ENCODE measurements at regions not wholly inside any gene's neighbourhood (a gene's known extent, or its start where the extent isn't known, plus 50 kb on each side); places are given as distances from the start of the nearest gene placed in this dataset.

GRCh38 chr11:81380395-81380794, 1353.3 kb downstream of the FAM181B start:
- no peak for DNase-seq (ENCODE audit: low spot score)
- no peaks in the 10 kb centered on the region for H3K4me1 ChIP-seq (ENCODE audit: control insufficient read depth in 4 of 4, insufficient read depth in 4 of 4, low read length in 3 of 4)

GRCh38 chr11:81377418-81377817, 1356.2 kb downstream of the FAM181B start:
- no peak for TF ChIP-seq HNF4A (conservative IDR thresholded peaks at IDR 0.05)
- no peak for TF ChIP-seq FOXA1 (IDR thresholded peaks at IDR 0.05)
- no peaks in the 10 kb centered on the region for H3K4me1 ChIP-seq (ENCODE audit: control insufficient read depth in 4 of 4, insufficient read depth in 4 of 4, low read length in 3 of 4)
- no peaks in the 10 kb centered on the region for H3K36me3 ChIP-seq (ENCODE audit: control insufficient read depth in 4 of 4, insufficient read depth in 3 of 4, low read depth in 1 of 4, low read length in 3 of 4)
- H3K4me3 ChIP-seq (ENCODE audit: low read depth in 1 of 3, low read length in 3 of 3): no peak overlapping the region
- no peak overlapping the region for H3K27ac ChIP-seq (ENCODE audit: low read depth in 1 of 2, low read length in 2 of 2)
- DNase-seq (ENCODE audit: low spot score): no peak
- H3K9ac ChIP-seq (ENCODE audit: low read depth in 1 of 2, low read length in 2 of 2): no peak overlapping the region
- no peaks in the 10 kb centered on the region for H3K9me3 ChIP-seq (ENCODE audit: control insufficient read depth in 4 of 4, low read length in 3 of 4)
- WGBS: 61% methylated on average over 2 of the region's 2 CpGs
- H3K27me3 ChIP-seq (ENCODE audit: control insufficient read depth in 4 of 4, insufficient read depth in 4 of 4, low read length in 3 of 4): no peaks in the 10 kb centered on the region

More at GRCh38 chr11:81380395-81380794, 1353.3 kb downstream of the FAM181B start:
- H3K27ac ChIP-seq (ENCODE audit: low read depth in 1 of 2, low read length in 2 of 2): no peak overlapping the region
- H3K36me3 ChIP-seq (ENCODE audit: control insufficient read depth in 4 of 4, insufficient read depth in 3 of 4, low read depth in 1 of 4, low read length in 3 of 4): no peaks in the 10 kb centered on the region
- WGBS: 60% methylated on average over 1 of the region's 1 CpG
- H3K9me3 ChIP-seq (ENCODE audit: control insufficient read depth in 4 of 4, low read length in 3 of 4): no peaks in the 10 kb centered on the region
- H3K27me3 ChIP-seq (ENCODE audit: control insufficient read depth in 4 of 4, insufficient read depth in 4 of 4, low read length in 3 of 4): no peaks in the 10 kb centered on the region
- TF ChIP-seq TAF1 (conservative IDR thresholded peaks at IDR 0.05) (no peak), HNF4G (IDR thresholded peaks at IDR 0.05) (no peak), JUND (IDR thresholded peaks at IDR 0.05) (no peak), CTCF (IDR thresholded peaks at IDR 0.05; ENCODE audit: low read depth, low read length, missing input control) (no peak), EGR1 (IDR thresholded peaks at IDR 0.05; ENCODE audit: low read depth in 2 of 2) (no peak), RXRA (IDR thresholded peaks at IDR 0.05) (no peak)
- no peak overlapping the region for H3K9ac ChIP-seq (ENCODE audit: low read depth in 1 of 2, low read length in 2 of 2)
- H3K4me3 ChIP-seq (ENCODE audit: low read depth in 1 of 3, low read length in 3 of 3): no peak overlapping the region

- H3K9ac ChIP-seq (ENCODE audit: low read depth in 1 of 2, low read length in 2 of 2): no peak overlapping the region
- H3K27ac ChIP-seq (ENCODE audit: low read depth in 1 of 2, low read length in 2 of 2): no peak overlapping the region
- no peaks in the 10 kb centered on the region for H3K27me3 ChIP-seq (ENCODE audit: control insufficient read depth in 4 of 4, insufficient read depth in 4 of 4, low read length in 3 of 4)
- DNase-seq (ENCODE audit: low spot score): no peak
- no peak overlapping the region for H3K4me3 ChIP-seq (ENCODE audit: low read depth in 1 of 3, low read length in 3 of 3)
- no peaks in the 10 kb centered on the region for H3K4me1 ChIP-seq (ENCODE audit: control insufficient read depth in 4 of 4, insufficient read depth in 4 of 4, low read length in 3 of 4)
- H3K9me3 ChIP-seq (ENCODE audit: control insufficient read depth in 4 of 4, low read length in 3 of 4): no peaks in the 10 kb centered on the region
- 71% methylated on average over 2 of the region's 2 CpGs for WGBS
- TF ChIP-seq JUND (IDR thresholded peaks at IDR 0.05): no peak
- TF ChIP-seq FOXA1 (IDR thresholded peaks at IDR 0.05): no peak
- TF ChIP-seq ATF3 (IDR thresholded peaks at IDR 0.05): no peak
- TF ChIP-seq FOXA2 (IDR thresholded peaks at IDR 0.05): no peak
- H3K36me3 ChIP-seq (ENCODE audit: control insufficient read depth in 4 of 4, insufficient read depth in 3 of 4, low read depth in 1 of 4, low read length in 3 of 4): no peaks in the 10 kb centered on the region
Observed at GRCh38 chr11:81373986-81374385, 1359.7 kb downstream of the FAM181B start.

- no peak overlapping the region for H3K27ac ChIP-seq (ENCODE audit: low read depth in 1 of 2, low read length in 2 of 2)
- H3K9me3 ChIP-seq (ENCODE audit: control insufficient read depth in 4 of 4, low read length in 3 of 4): no peaks in the 10 kb centered on the region
- H3K27me3 ChIP-seq (ENCODE audit: control insufficient read depth in 4 of 4, insufficient read depth in 4 of 4, low read length in 3 of 4): no peaks in the 10 kb centered on the region
- no peaks in the 10 kb centered on the region for H3K36me3 ChIP-seq (ENCODE audit: control insufficient read depth in 4 of 4, insufficient read depth in 3 of 4, low read depth in 1 of 4, low read length in 3 of 4)
- no peak overlapping the region for H3K9ac ChIP-seq (ENCODE audit: low read depth in 1 of 2, low read length in 2 of 2)
- no peaks in the 10 kb centered on the region for H3K4me1 ChIP-seq (ENCODE audit: control insufficient read depth in 4 of 4, insufficient read depth in 4 of 4, low read length in 3 of 4)
- 85% methylated on average over 11 of the region's 11 CpGs for WGBS
- TF ChIP-seq FOXA1 (IDR thresholded peaks at IDR 0.05) (no peak), YY1 (IDR thresholded peaks at IDR 0.05) (no peak), MAX (IDR thresholded peaks at IDR 0.05) (no peak), RXRA (IDR thresholded peaks at IDR 0.05) (no peak), ZBTB33 (IDR thresholded peaks at IDR 0.05) (no peak), FOXA2 (IDR thresholded peaks at IDR 0.05) (no peak), RAD21 (IDR thresholded peaks at IDR 0.05) (no peak), EGR1 (IDR thresholded peaks at IDR 0.05; ENCODE audit: low read depth in 2 of 2) (no peak)
- H3K4me3 ChIP-seq (ENCODE audit: low read depth in 1 of 3, low read length in 3 of 3): no peak overlapping the region
- no peak for DNase-seq (ENCODE audit: low spot score)
Observed at GRCh38 chr11:81368192-81368591, 1365.5 kb downstream of the FAM181B start.

All from liver (tissue), 8 donors.